ENCODE measurements at regions not wholly inside any gene's neighbourhood (a gene's known extent, or its start where the extent isn't known, plus 50 kb on each side); places are given as distances from the start of the nearest gene placed in this dataset.

- TF ChIP-seq, protein P1, sequence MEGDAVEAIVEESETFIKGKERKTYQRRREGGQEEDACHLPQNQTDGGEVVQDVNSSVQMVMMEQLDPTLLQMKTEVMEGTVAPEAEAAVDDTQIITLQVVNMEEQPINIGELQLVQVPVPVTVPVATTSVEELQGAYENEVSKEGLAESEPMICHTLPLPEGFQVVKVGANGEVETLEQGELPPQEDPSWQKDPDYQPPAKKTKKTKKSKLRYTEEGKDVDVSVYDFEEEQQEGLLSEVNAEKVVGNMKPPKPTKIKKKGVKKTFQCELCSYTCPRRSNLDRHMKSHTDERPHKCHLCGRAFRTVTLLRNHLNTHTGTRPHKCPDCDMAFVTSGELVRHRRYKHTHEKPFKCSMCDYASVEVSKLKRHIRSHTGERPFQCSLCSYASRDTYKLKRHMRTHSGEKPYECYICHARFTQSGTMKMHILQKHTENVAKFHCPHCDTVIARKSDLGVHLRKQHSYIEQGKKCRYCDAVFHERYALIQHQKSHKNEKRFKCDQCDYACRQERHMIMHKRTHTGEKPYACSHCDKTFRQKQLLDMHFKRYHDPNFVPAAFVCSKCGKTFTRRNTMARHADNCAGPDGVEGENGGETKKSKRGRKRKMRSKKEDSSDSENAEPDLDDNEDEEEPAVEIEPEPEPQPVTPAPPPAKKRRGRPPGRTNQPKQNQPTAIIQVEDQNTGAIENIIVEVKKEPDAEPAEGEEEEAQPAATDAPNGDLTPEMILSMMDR (IDR thresholded peaks at IDR 0.05): no peak
- TF ChIP-seq POLR2A (IDR thresholded peaks at IDR 0.05) (no peak), EP300 (IDR thresholded peaks at IDR 0.05) (no peak)
Measured at GRCh38 chr5:125698420-125698819, 724.8 kb upstream of the GRAMD2B start.

Data from tibial nerve (tissue), 4 donors.